ENCODE measurements at regions not wholly inside any gene's neighbourhood (a gene's known extent, or its start where the extent isn't known, plus 50 kb on each side); places are given as distances from the start of the nearest gene placed in this dataset.

- no peak overlapping the region for H2BK120ac ChIP-seq (ENCODE audit: low read depth, low read length)
- WGBS, 2 experiments (ENCODE audit: extremely low coverage in 2 of 2, insufficient read length in 1 of 2) = no CpG with 5 or more reads among the region's 3 CpGs
- BruUV-seq (replicated peaks) = no TSS peak
- H3K4ac ChIP-seq (ENCODE audit: low read depth, low read length) = no peak overlapping the region
- H3K4me1 ChIP-seq (ENCODE audit: control insufficient read depth, insufficient read depth, low read length) = no peaks in the 10 kb centered on the region
- H3K18ac ChIP-seq (ENCODE audit: low read depth, low read length) = no peak overlapping the region
- no peak overlapping the region for H2AK9ac ChIP-seq (replicated peaks; ENCODE audit: low read depth, low read length, poor library complexity)
- H2AFZ ChIP-seq (replicated peaks; ENCODE audit: low read length, poor library complexity) = no peak overlapping the region
- H3K36me3 ChIP-seq (ENCODE audit: control insufficient read depth, insufficient read depth, low read length) = no peaks in the 10 kb centered on the region
- H4K5ac ChIP-seq (ENCODE audit: low read depth, low read length) = no peak overlapping the region
- intact Hi-C loops (cut with micrococcal nuclease) (no loop called here), dilution Hi-C loops (cut with HindIII; ENCODE audit: low sequenced_read_pairs, unreplicated experiment) (no loop called here), in situ Hi-C loops (cut with MboI; ENCODE audit: low sequenced_read_pairs) (no loop called here)
- DNase-seq = no peak
- H3K27ac ChIP-seq (ENCODE audit: insufficient read depth, low read length) = no peak overlapping the region
- TF ChIP-seq RAD21 (IDR thresholded peaks at IDR 0.05; ENCODE audit: low read length) = no peak
- no peak for TF ChIP-seq BHLHE40 (IDR thresholded peaks at IDR 0.05; ENCODE audit: low read depth, low read length)
- no peak for TF ChIP-seq POLR2A (IDR thresholded peaks at IDR 0.05; ENCODE audit: low read depth, low read length)
- TF ChIP-seq CTCF (conservative IDR thresholded peaks at IDR 0.05; ENCODE audit: low read depth, low read length) = no peak
- no peak for TF ChIP-seq CEBPB (IDR thresholded peaks at IDR 0.05; ENCODE audit: low read depth, low read length)
- no peak for TF ChIP-seq CHD1 (IDR thresholded peaks at IDR 0.05; ENCODE audit: low read depth, low read length)
- no peak for TF ChIP-seq NFE2L2 (IDR thresholded peaks at IDR 0.05; ENCODE audit: low read depth, low read length)
- TF ChIP-seq ELK1 (IDR thresholded peaks at IDR 0.05; ENCODE audit: borderline replicate concordance, low read depth, low read length) = no peak
- no peak for TF ChIP-seq USF2 (IDR thresholded peaks at IDR 0.05; ENCODE audit: low read depth, low read length)
- no peak for TF ChIP-seq RFX5 (IDR thresholded peaks at IDR 0.05; ENCODE audit: low read depth, low read length)
- TF ChIP-seq MAFK (IDR thresholded peaks at IDR 0.05; ENCODE audit: low read depth, low read length) = no peak
- no peak for TF ChIP-seq RCOR1 (IDR thresholded peaks at IDR 0.05; ENCODE audit: insufficient replicate concordance, low read length)
- no peak for TF ChIP-seq SMC3 (IDR thresholded peaks at IDR 0.05; ENCODE audit: low read depth, low read length)
- TF ChIP-seq MAZ (IDR thresholded peaks at IDR 0.05; ENCODE audit: borderline replicate concordance, low read depth, low read length) = no peak
- TF ChIP-seq FOS (IDR thresholded peaks at IDR 0.05; ENCODE audit: low read depth, low read length) = no peak
- no peak for TF ChIP-seq MXI1 (IDR thresholded peaks at IDR 0.05; ENCODE audit: borderline replicate concordance, low read depth, low read length)
- no peak overlapping the region for H2BK15ac ChIP-seq (ENCODE audit: low read depth, low read length)
- no peaks in the 10 kb centered on the region for H4K20me1 ChIP-seq (ENCODE audit: insufficient read depth, low read length)
- no peak overlapping the region for H3K14ac ChIP-seq (replicated peaks; ENCODE audit: low read depth, low read length)
- no peaks in the 10 kb centered on the region for H3K9me1 ChIP-seq (ENCODE audit: insufficient read depth, low read length)
- H4K8ac ChIP-seq (ENCODE audit: low read depth in 2 of 2, low read length in 2 of 2) = no peak overlapping the region
- no peak for ATAC-seq (ENCODE audit: low read depth)
- H4K91ac ChIP-seq (ENCODE audit: insufficient read depth, low read depth, low read length) = no peak overlapping the region
- no peak overlapping the region for H2BK5ac ChIP-seq (ENCODE audit: low read depth, low read length, poor library complexity, severe bottlenecking)
- H3K4me3 ChIP-seq (ENCODE audit: insufficient read depth, low read depth, low read length) = no peak overlapping the region
- POLR2A ChIA-PET (ENCODE audit: unreplicated experiment) = no interaction called here
- no peaks in the 10 kb centered on the region for H3K79me1 ChIP-seq (ENCODE audit: low read depth in 1 of 2, low read length in 2 of 2)
- peaks cover 2% of the 10 kb centered on the region; the same call in 1 of the 2 replicates for H3K9me3 ChIP-seq (ENCODE audit: control insufficient read depth, insufficient read depth, low read length)
- CTCF ChIA-PET = no interaction called here
- no peak overlapping the region for H3K4me2 ChIP-seq (ENCODE audit: low read depth, low read length)
- H3K56ac ChIP-seq (ENCODE audit: extremely low read depth, insufficient read depth, low read length) = no peak overlapping the region
- H3K27me3 ChIP-seq (ENCODE audit: control insufficient read depth, insufficient read depth, low read length) = no peaks in the 10 kb centered on the region
- no peak overlapping the region for H2AK5ac ChIP-seq (ENCODE audit: low read depth, low read length)
- H3K9ac ChIP-seq (ENCODE audit: low read depth, low read length) = no peak overlapping the region
- no peak overlapping the region for H2BK20ac ChIP-seq (ENCODE audit: low read depth, low read length)
- no peak overlapping the region for H3K23ac ChIP-seq (ENCODE audit: low read depth, low read length)
These were observed 655.6 kb upstream of the CNTN5 start for GRCh38 chr11:98365190-98365589.

Data from IMR-90 (cell line).